NCI-H460 (cell line): ENCODE measurements at regions not wholly inside any gene's neighbourhood (a gene's known extent, or its start where the extent isn't known, plus 50 kb on each side); places are given as distances from the start of the nearest gene placed in this dataset.

Experiments used
- DNase-seq: peaks from one replicate; pipeline ENCODE4 v3.0.0-alpha.2; 2016; ENCODE audit warnings: low read depth; ENCODE audit errors: extremely low read depth

GRCh38 chr3:30945291-30945690 lies 50.8 kb upstream of the GADL1 start:
- no peak for DNase-seq

DNA sequence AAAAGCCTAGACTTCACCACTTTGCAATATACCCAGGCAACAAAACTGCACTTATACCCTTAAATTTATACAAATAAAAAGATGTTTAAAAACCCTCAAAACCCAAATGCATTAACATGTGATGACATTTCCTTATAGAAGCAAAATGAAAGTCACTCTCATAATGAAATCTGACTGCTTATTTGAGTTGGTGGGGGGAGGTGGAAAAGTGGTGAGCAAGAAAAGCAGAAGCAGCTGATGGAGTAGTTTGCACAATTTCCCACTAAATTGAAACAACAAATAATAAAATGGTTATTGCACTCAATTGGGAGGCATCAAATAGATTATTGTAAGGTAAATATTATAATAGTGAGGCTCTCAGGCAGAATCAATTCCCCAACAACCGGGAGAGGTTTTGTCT lies 54.0 kb upstream of the GADL1 start:
- no peak for DNase-seq

DNA sequence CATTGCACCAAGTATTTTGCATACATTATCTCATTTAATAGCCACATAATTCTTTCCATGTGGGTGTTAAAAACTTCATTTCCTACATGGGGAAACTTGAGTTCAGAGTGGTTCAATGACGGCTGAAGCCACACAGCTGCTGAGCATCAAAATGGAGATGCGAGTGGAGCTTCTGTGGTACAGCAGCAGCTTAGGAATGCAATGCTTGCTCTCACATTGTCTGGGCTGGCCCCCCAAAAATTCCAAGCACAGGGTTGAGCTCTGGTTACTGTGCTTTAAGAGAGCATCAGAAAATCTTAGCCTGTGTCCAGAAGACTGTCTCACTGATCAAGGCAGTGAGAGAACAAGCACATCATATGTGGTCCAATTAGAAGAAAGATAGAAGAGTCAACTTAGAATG lies 57.4 kb upstream of the GADL1 start:
- no peak for DNase-seq

GRCh38 chr3:30952786-30953185 lies 58.3 kb upstream of the GADL1 start:
- DNase-seq, result no peak

GRCh38 chr3:30954426-30954825 lies 60.0 kb upstream of the GADL1 start:
- no peak for DNase-seq

DNA sequence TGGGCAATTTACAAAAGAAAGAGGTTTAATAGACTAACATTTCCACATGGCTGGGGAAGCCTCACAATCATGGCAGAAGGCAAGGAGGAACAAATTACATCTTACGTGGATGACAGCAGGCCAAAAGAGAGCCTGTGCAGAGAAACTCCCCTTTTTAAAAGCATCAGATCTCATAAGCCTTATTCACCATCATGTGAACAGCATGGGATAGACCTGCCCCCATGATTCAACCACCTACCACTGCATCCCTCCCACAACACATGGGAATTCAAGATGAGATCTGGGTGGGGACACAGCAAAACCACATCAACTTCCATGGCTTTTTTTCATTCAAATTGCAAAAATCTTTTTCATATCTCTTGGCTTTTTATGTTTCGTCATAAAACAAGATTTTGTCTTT lies 67.6 kb upstream of the GADL1 start:
- DNase-seq, result no peak

- DNase-seq, result no peak
Measured at GRCh38 chr3:30962493-30962892, 68.0 kb upstream of the GADL1 start.

- DNase-seq, result no peak
Measured at GRCh38 chr3:30963223-30963722, 68.8 kb upstream of the GADL1 start.

- no peak for DNase-seq
Measured at GRCh38 chr3:30964612-30965011, 70.2 kb upstream of the GADL1 start.

DNA sequence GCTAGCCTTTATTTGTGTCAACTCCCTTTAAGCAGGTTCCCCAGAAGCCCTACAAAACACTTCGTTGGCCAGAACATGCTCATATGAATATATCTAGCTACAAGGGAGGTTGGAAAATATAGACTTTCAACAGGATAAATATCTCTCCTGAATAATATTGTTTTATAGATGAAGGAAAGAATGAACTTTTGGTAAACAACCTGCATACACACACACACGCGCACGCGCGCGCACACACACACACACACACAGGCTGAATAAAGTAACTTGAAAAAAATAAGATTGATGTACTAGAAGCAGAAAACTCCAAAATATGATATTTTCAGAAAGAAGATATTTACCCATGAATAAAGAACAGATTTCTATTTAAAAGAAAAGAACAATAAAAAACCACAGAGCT lies 72.4 kb upstream of the GADL1 start:
- no peak for DNase-seq

DNA sequence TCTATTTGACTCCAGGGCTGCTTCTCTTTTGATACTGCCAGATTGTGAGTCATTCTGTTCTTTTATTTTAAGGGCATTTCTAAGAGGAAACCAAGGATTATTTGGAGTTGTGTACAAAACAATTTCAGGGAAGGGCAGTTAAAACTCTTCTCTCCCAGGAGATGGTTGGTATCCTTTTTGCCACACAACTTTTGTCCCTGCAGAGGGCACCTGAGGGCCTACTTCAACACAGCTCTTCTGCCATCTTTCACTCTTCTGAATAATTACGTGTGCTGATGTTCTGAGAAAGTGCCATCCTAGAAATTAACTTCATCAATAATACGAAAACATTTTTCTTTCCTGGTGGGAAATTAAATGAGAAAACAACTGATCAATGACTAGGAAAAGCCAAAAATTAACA lies 75.7 kb upstream of the GADL1 start:
- DNase-seq, result no peak

- DNase-seq, result no peak
Measured at GRCh38 chr3:30972449-30972848, 78.0 kb upstream of the GADL1 start.

DNA sequence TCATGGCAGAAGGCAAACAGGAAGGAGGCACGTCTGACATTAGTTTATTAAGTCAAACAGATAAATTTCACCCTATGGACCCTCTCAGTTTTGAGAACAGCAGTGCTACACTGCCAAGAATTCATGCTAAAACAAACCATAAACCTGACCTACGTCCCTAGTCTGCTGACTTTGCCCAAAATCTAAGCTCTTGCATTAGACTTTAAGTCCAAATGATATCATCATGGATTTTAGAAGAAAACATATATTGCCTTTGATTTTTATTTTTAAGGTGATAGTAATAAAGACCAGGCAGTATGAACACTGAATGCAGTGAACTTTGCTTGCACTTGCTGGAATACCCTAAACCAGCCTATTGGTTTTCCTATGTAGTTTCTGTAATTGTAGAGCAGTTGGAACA lies 79.6 kb upstream of the GADL1 start:
- no peak for DNase-seq

GRCh38 chr3:30977592-30977991 lies 83.1 kb upstream of the GADL1 start:
- DNase-seq, result no peak

DNA sequence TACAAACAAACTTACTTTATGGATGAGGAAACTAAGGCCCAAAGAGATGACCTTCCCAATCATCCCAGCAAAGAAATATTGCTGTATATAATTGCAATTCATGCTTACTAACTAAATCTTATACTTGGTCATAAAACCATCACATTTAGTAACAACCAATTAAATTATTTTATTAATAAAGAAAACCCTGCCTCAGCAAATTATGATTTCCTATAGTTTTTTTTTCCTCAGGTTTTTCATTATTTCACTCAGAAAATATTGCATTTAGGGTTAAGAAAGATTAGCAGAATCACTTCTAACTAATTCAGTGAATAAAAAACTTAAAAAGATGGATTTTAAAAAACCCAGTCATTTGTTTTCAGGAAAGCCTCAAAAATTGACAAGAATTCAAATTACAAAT lies 86.5 kb upstream of the GADL1 start:
- no peak for DNase-seq

- no peak for DNase-seq
Measured at GRCh38 chr3:30982416-30983075, 88.1 kb upstream of the GADL1 start.

DNA sequence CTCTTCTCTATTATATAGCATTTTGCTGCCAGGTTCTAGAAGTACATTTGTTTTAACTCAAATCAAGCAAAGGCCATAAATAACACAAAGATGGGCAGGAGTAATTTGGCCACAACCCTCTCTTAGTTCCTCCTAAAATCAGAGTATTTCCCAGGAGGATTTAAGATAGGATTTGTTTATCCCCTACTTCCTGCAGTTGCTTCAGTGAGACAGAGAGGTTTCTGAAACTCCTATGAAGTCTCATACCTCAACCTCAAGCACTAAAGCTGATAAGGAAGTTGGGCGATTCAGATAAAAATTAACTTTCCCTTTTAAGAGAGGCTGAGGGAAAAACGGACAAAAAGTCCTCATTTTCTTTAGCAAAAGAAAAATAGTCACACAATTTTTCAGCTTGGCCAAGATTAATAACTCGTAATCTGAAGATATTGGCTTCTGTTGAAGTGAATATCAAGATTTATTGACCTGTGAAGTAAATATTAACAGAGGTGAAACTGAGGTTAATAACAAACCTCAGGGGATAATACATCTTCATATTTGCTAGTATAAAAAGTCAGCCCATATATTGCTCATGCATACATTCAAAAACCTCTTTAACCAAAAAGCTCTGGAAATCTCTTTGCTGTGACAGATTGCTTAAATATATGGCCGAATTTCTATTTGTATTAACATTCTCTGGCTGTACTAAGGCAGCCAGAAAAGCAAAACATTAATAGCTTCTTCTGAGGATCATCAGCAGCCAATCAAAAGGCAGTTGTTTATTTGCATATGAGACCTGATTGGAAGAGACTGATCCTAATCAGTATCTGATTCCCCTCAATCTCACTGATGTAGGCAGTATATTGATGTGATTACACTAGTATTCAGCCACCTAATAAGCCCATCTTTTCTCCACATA lies 90.6 kb upstream of the GADL1 start:
- DNase-seq, result no peak

DNA sequence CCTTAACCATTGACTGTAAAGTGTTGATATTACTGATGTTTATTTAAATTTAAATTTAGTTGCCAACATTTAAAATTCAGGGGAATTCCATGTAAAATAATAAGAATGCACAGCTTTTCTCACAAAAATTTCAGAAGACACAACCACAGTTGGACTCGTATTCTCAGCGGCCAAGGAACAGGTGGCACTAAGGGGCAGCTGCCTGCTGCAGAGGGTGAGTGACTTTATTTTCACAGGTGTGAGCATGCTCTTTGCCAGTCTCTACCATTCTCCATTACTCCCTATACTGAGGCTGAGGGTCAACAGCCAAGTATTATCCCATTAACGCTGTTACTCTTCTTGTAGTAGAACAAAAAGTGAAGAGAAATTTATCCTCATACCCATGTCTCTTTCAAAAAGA lies 92.1 kb upstream of the GADL1 start:
- DNase-seq, result no peak

GRCh38 chr3:30988769-30989168 lies 94.3 kb upstream of the GADL1 start:
- DNase-seq, result no peak

DNA sequence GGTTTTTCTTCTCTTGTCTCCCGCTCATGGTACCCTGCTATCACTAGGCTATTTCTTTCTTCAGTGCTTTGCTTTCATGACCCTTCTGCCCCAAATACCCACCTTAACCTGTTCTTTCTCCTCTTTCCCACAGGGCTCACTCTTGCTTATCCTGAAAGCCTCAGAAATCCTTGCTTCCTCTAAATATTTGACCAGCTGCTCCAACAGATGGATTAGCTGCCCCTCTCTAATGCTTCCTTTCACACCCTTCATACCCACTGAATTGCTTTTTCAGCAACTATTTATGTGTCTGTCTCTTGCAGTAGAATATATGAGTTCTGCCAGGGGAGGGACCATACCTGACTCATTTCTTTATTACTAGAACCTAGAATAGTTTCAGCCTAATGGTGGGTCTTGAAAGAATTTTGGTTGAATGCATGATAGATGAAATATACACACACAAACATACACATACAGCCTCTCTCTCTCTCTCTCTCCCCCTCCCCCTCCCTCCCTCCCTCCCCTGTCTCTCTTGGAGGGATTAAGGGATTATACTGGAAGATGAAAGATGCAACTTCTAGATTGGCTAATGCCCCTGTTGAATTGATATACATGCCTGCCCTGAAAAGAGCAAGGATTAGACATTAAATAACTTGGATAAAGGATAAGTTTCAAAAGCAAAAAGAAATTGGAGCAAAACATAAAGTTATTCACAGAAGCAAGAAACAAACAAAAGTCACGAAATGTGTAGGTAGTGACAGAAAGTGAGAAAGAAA lies 95.0 kb upstream of the GADL1 start:
- no peak for DNase-seq

DNA sequence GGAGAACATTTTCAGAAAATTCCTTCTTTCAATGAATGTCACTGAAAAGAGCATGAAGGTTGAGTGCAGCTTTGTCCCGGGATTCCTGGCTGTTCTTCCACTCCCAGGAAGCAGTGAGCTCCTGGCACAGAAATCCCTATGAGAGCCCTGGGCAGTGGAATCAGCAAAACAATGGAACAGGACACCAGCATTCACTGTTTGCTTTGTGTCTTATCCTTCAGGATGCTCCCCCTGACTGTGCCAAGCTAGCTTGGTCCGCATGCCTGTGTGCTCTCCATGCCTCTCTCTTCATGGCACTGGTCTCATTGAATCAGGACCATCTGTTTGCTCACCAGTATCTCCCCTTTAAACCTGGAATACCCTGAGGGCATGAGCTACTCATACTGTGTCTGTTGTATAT lies 102.0 kb upstream of the GADL1 start:
- DNase-seq, result no peak
